Dendritic cell treated with granulocyte-macrophage colony-stimulating factor and Interleukin-4, amounts not matched to agents 40 ng/mL and 50 ng/mL, for 4 days (primary cell): ENCODE measurements at regions not wholly inside any gene's neighbourhood (a gene's known extent, or its start where the extent isn't known, plus 50 kb on each side); places are given as distances from the start of the nearest gene placed in this dataset.

ENCODE experiments used
- H3K27ac Mint-ChIP-seq: one replicate; pipeline ENCODE4 v1.8.0; 2022; ENCODE audit warnings: mild to moderate bottlenecking, mixed read lengths
- H3K27me3 Mint-ChIP-seq: one replicate; pipeline ENCODE4 v1.8.0; 2022; ENCODE audit warnings: mild to moderate bottlenecking, mixed read lengths
- H3K36me3 Mint-ChIP-seq: one replicate; pipeline ENCODE4 v1.8.0; 2022; ENCODE audit warnings: low read depth, mixed read lengths
- H3K4me1 Mint-ChIP-seq: one replicate; pipeline ENCODE4 v1.8.0; 2022; ENCODE audit warnings: low read depth, mixed read lengths
- H3K4me3 Mint-ChIP-seq: one replicate; pipeline ENCODE4 v1.8.0; 2022; ENCODE audit warnings: mild to moderate bottlenecking, moderate library complexity, mixed read lengths
- H3K9me3 Mint-ChIP-seq: one replicate; pipeline ENCODE4 v1.8.0; 2022; ENCODE audit warnings: mixed read lengths
- intact Hi-C: fragments of 100-400 bp; cut with micrococcal nuclease; formaldehyde crosslinking; loops from one replicate; pipeline ENCODE4 v1.15.0; 2022

GRCh38 chr2:120989512-120990441 lies 254.1 kb downstream of the GLI2 start:
- Mint-ChIP-seq H3K27me3 (no peaks in the 10 kb centered on the region), H3K9me3 (no peaks in the 10 kb centered on the region), H3K4me1 (no peaks in the 10 kb centered on the region), H3K4me3 (no peak overlapping the region), H3K27ac (no peak overlapping the region), H3K36me3 (no peaks in the 10 kb centered on the region)
- intact Hi-C loops, result no loop called here

- Mint-ChIP-seq H3K9me3 (no peaks in the 10 kb centered on the region), H3K36me3 (no peaks in the 10 kb centered on the region), H3K4me3 (no peak overlapping the region), H3K27me3 (no peaks in the 10 kb centered on the region), H3K27ac (no peak overlapping the region), H3K4me1 (no peaks in the 10 kb centered on the region)
- intact Hi-C loops, result no loop called here
Measured at GRCh38 chr2:120990451-120990871, 254.8 kb downstream of the GLI2 start.

GRCh38 chr2:120991441-120991840 lies 255.8 kb downstream of the GLI2 start:
- H3K4me1 Mint-ChIP-seq, result no peaks in the 10 kb centered on the region
- intact Hi-C loops, result no loop called here

GRCh38 chr2:120992791-120993555 lies 257.3 kb downstream of the GLI2 start:
- H3K9me3 Mint-ChIP-seq, result peaks cover 2% of the 10 kb centered on the region
- H3K4me1 Mint-ChIP-seq, result no peaks in the 10 kb centered on the region
- H3K36me3 Mint-ChIP-seq, result no peaks in the 10 kb centered on the region
- H3K27ac Mint-ChIP-seq, result no peak overlapping the region
- no peaks in the 10 kb centered on the region for H3K27me3 Mint-ChIP-seq
- H3K4me3 Mint-ChIP-seq, result no peak overlapping the region
- intact Hi-C loops, result no loop called here

More at GRCh38 chr2:120991441-120991840, 255.8 kb downstream of the GLI2 start:
- no peaks in the 10 kb centered on the region for H3K27me3 Mint-ChIP-seq
- no peak overlapping the region for H3K4me3 Mint-ChIP-seq
- H3K9me3 Mint-ChIP-seq, result no peaks in the 10 kb centered on the region
- H3K27ac Mint-ChIP-seq, result no peak overlapping the region
- H3K36me3 Mint-ChIP-seq, result no peaks in the 10 kb centered on the region

GRCh38 chr2:120993661-120994060 lies 258.0 kb downstream of the GLI2 start:
- H3K27ac Mint-ChIP-seq, result no peak overlapping the region
- no peaks in the 10 kb centered on the region for H3K27me3 Mint-ChIP-seq
- intact Hi-C loops, result no loop called here
- peaks cover 9% of the 10 kb centered on the region for H3K9me3 Mint-ChIP-seq
- H3K4me3 Mint-ChIP-seq, result no peak overlapping the region
- no peaks in the 10 kb centered on the region for H3K36me3 Mint-ChIP-seq
- no peaks in the 10 kb centered on the region for H3K4me1 Mint-ChIP-seq

- no peaks in the 10 kb centered on the region for H3K27me3 Mint-ChIP-seq
- no peak overlapping the region for H3K4me3 Mint-ChIP-seq
- intact Hi-C loops, result no loop called here
- no peaks in the 10 kb centered on the region for H3K36me3 Mint-ChIP-seq
- H3K4me1 Mint-ChIP-seq, result no peaks in the 10 kb centered on the region
- no peak overlapping the region for H3K27ac Mint-ChIP-seq
- H3K9me3 Mint-ChIP-seq, result peaks cover 9% of the 10 kb centered on the region
Measured at GRCh38 chr2:120994301-120994995, 258.8 kb downstream of the GLI2 start.

GRCh38 chr2:120995152-120995551 lies 259.5 kb downstream of the GLI2 start:
- no peak overlapping the region for H3K27ac Mint-ChIP-seq
- intact Hi-C loops, result no loop called here
- H3K9me3 Mint-ChIP-seq, result peaks cover 14% of the 10 kb centered on the region
- H3K4me3 Mint-ChIP-seq, result no peak overlapping the region
- no peaks in the 10 kb centered on the region for H3K36me3 Mint-ChIP-seq
- no peaks in the 10 kb centered on the region for H3K4me1 Mint-ChIP-seq
- no peaks in the 10 kb centered on the region for H3K27me3 Mint-ChIP-seq

GRCh38 chr2:120995656-120996190 lies 260.1 kb downstream of the GLI2 start:
- no peak overlapping the region for H3K4me3 Mint-ChIP-seq
- intact Hi-C loops, result no loop called here
- no peaks in the 10 kb centered on the region for H3K27me3 Mint-ChIP-seq
- H3K4me1 Mint-ChIP-seq, result no peaks in the 10 kb centered on the region
- peaks cover 19% of the 10 kb centered on the region for H3K9me3 Mint-ChIP-seq
- H3K36me3 Mint-ChIP-seq, result no peaks in the 10 kb centered on the region
- H3K27ac Mint-ChIP-seq, result no peak overlapping the region

- intact Hi-C loops, result no loop called here
- Mint-ChIP-seq H3K27me3 (no peaks in the 10 kb centered on the region), H3K9me3 (peaks cover 19% of the 10 kb centered on the region)
Measured at GRCh38 chr2:120999377-121000097, 263.9 kb downstream of the GLI2 start.

GRCh38 chr2:121000804-121001203 lies 265.1 kb downstream of the GLI2 start:
- no peak overlapping the region for H3K4me3 Mint-ChIP-seq
- H3K4me1 Mint-ChIP-seq, result no peaks in the 10 kb centered on the region
- peaks cover 19% of the 10 kb centered on the region for H3K9me3 Mint-ChIP-seq
- no peaks in the 10 kb centered on the region for H3K36me3 Mint-ChIP-seq
- intact Hi-C loops, result no loop called here
- no peak overlapping the region for H3K27ac Mint-ChIP-seq
- no peaks in the 10 kb centered on the region for H3K27me3 Mint-ChIP-seq

More at GRCh38 chr2:120999377-121000097, 263.9 kb downstream of the GLI2 start:
- no peak overlapping the region for H3K27ac Mint-ChIP-seq
- no peak overlapping the region for H3K4me3 Mint-ChIP-seq
- H3K4me1 Mint-ChIP-seq, result no peaks in the 10 kb centered on the region
- no peaks in the 10 kb centered on the region for H3K36me3 Mint-ChIP-seq

GRCh38 chr2:121001641-121002040 lies 266.0 kb downstream of the GLI2 start:
- Mint-ChIP-seq H3K36me3 (no peaks in the 10 kb centered on the region), H3K9me3 (peaks cover 19% of the 10 kb centered on the region), H3K27me3 (no peaks in the 10 kb centered on the region), H3K4me3 (no peak overlapping the region), H3K4me1 (no peaks in the 10 kb centered on the region), H3K27ac (no peak overlapping the region)
- intact Hi-C loops, result no loop called here

- H3K27me3 Mint-ChIP-seq, result no peaks in the 10 kb centered on the region
- no peaks in the 10 kb centered on the region for H3K36me3 Mint-ChIP-seq
- no peak overlapping the region for H3K27ac Mint-ChIP-seq
- no peak overlapping the region for H3K4me3 Mint-ChIP-seq
- intact Hi-C loops, result no loop called here
- peaks cover 19% of the 10 kb centered on the region for H3K9me3 Mint-ChIP-seq
- no peaks in the 10 kb centered on the region for H3K4me1 Mint-ChIP-seq
Measured at GRCh38 chr2:121002597-121002996, 266.9 kb downstream of the GLI2 start.

- no peaks in the 10 kb centered on the region for H3K4me1 Mint-ChIP-seq
- intact Hi-C loops, result no loop called here
- H3K36me3 Mint-ChIP-seq, result no peaks in the 10 kb centered on the region
- H3K9me3 Mint-ChIP-seq, result peaks cover 12% of the 10 kb centered on the region
- H3K4me3 Mint-ChIP-seq, result no peak overlapping the region
- H3K27me3 Mint-ChIP-seq, result no peaks in the 10 kb centered on the region
- H3K27ac Mint-ChIP-seq, result no peak overlapping the region
Measured at GRCh38 chr2:121003391-121003790, 267.7 kb downstream of the GLI2 start.
